K562 (cell line): ENCODE measurements at regions not wholly inside any gene's neighbourhood (a gene's known extent, or its start where the extent isn't known, plus 50 kb on each side); places are given as distances from the start of the nearest gene placed in this dataset.

Source experiments
- BRD4 ChIP-seq: fragments of 200-600 bp; sonication (generic); IDR thresholded peaks from 2 replicates; pipeline ENCODE4 v1.6.1; 2017; ENCODE audit warnings: inconsistent platforms
- CBX5 ChIP-seq: IDR thresholded peaks from 2 replicates; pipeline ENCODE4 v1.6.1; 2014; ENCODE audit warnings: low read depth, borderline replicate concordance
- E2F1 ChIP-seq: sonication (generic); formaldehyde crosslinking; IDR thresholded peaks from 2 replicates; pipeline ENCODE4 v1.8.1; 2023; ENCODE audit warnings: mild to moderate bottlenecking, missing genetic modification reagents, moderate library complexity
- ERF ChIP-seq: fragments of 450-650 bp; formaldehyde crosslinking; IDR thresholded peaks from 2 replicates; pipeline ENCODE4 v1.4.0; 2020; ENCODE audit warnings: mild to moderate bottlenecking, mixed read lengths
- GMEB1 ChIP-seq: fragments of 250-450 bp; sonication (Bioruptor Pico); IDR thresholded peaks from 2 replicates; pipeline ENCODE4 v1.4.0; 2020; ENCODE audit warnings: mild to moderate bottlenecking
- GTF2F1 ChIP-seq: IDR thresholded peaks from 2 replicates; pipeline ENCODE4 v1.6.1; 2011; ENCODE audit warnings: low read depth, low read length, improper control_type of control experiment
- KAT2B ChIP-seq: IDR thresholded peaks from one replicate; pipeline ENCODE4 v1.6.1; 2012; ENCODE audit warnings: low read depth, mild to moderate bottlenecking, control low read depth, inconsistent platforms, low read length, moderate library complexity
- KLF6 ChIP-seq: fragments of 250-450 bp; sonication (Bioruptor Pico); IDR thresholded peaks from 2 replicates; pipeline ENCODE4 v1.4.0; 2020; ENCODE audit warnings: mild to moderate bottlenecking, moderate library complexity, borderline replicate concordance
- LARP7 ChIP-seq: fragments of 450-650 bp; IDR thresholded peaks from 2 replicates; pipeline ENCODE4 v1.6.1; 2016
- MAFK ChIP-seq: IDR thresholded peaks from 2 replicates; pipeline ENCODE4 v1.6.1; 2011; ENCODE audit warnings: low read length, improper control_type of control experiment
- MNT ChIP-seq, 2 experiments: fragments of 450-650 bp; conservative IDR thresholded peaks; 2 replicates each; pipeline ENCODE4 v1.6.1; 2017; ENCODE audit warnings: mild to moderate bottlenecking in 2 of 2, moderate library complexity in 2 of 2
- MYBL2 ChIP-seq, 2 experiments: fragments of 450-650 bp in 1 of 2; sonication (generic) in 1 of 2; formaldehyde crosslinking in 1 of 2; IDR thresholded peaks; 2 replicates each; pipeline versions ENCODE4 v1.6.1 to v1.8.1; 2017 to 2022; ENCODE audit warnings: borderline replicate concordance in 1 of 2, inconsistent platforms in 1 of 2, low read depth in 1 of 2, mild to moderate bottlenecking in 1 of 2, missing genetic modification reagents in 1 of 2, moderate library complexity in 1 of 2
- NEUROD1 ChIP-seq: fragments of 150-350 bp; IDR thresholded peaks from 2 replicates; pipeline ENCODE4 v1.6.1; 2014; ENCODE audit warnings: borderline replicate concordance, low read length, low read depth; ENCODE audit not compliant: partially characterized antibody
- NFXL1 ChIP-seq: fragments of 450-650 bp; formaldehyde crosslinking; IDR thresholded peaks from 2 replicates; pipeline ENCODE4 v1.4.0; 2021; ENCODE audit warnings: mild to moderate bottlenecking
- SMAD2 ChIP-seq: fragments of 150-350 bp; IDR thresholded peaks from 2 replicates; pipeline ENCODE4 v1.6.1; 2014; ENCODE audit warnings: low read depth, mild to moderate bottlenecking, low read length
- TAF1 ChIP-seq: IDR thresholded peaks from 2 replicates; pipeline ENCODE4 v1.6.1; 2011; ENCODE audit warnings: mild to moderate bottlenecking, low read length, moderate library complexity; ENCODE audit not compliant: insufficient read depth, control insufficient read depth, severe bottlenecking; ENCODE audit errors: extremely low read depth
- TCF3 ChIP-seq: sonication (generic); formaldehyde crosslinking; IDR thresholded peaks from 2 replicates; pipeline ENCODE4 v1.4.0; 2020; ENCODE audit warnings: mild to moderate bottlenecking, missing genetic modification reagents
- TRIM28 ChIP-seq: fragments of 450-650 bp; IDR thresholded peaks from 2 replicates; pipeline ENCODE4 v1.6.1; 2017
- ZNF224 ChIP-seq: sonication (generic); formaldehyde crosslinking; IDR thresholded peaks from 2 replicates; pipeline ENCODE4 v1.8.0; 2022; ENCODE audit warnings: mild to moderate bottlenecking, missing genetic modification reagents
- ZNF280A ChIP-seq: fragments of 450-650 bp; IDR thresholded peaks from 2 replicates; pipeline ENCODE4 v1.6.1; 2018; ENCODE audit warnings: mild to moderate bottlenecking, low read depth; ENCODE audit not compliant: partially characterized antibody
- ZNF3 ChIP-seq: fragments of 250-450 bp; sonication (Bioruptor Pico); IDR thresholded peaks from 2 replicates; pipeline ENCODE4 v1.5.0; 2021; ENCODE audit warnings: mild to moderate bottlenecking, moderate library complexity
- ZNF354B ChIP-seq: fragments of 250-450 bp; sonication (Bioruptor Pico); IDR thresholded peaks from 2 replicates; pipeline ENCODE4 v1.4.0; 2020
- ZNF75A ChIP-seq: fragments of 450-650 bp; formaldehyde crosslinking; IDR thresholded peaks from 2 replicates; pipeline ENCODE4 v1.4.0; 2020; ENCODE audit warnings: mild to moderate bottlenecking

GRCh38 chr4:123052007-123052406 lies 129.6 kb upstream of the NUDT6 start (continued):
- TF ChIP-seq ZNF280A (peak; percentile 76), KAT2B (no peak), LARP7 (no peak), MYBL2 (IDR thresholded peaks at IDR 0.05; ENCODE audit: low read depth) (0 out of 2 replicates have a peak, but pooled peaks have one; percentile 10), MYBL2 (CRISPR knock-in tag; IDR thresholded peaks at IDR 0.05; ENCODE audit: borderline replicate concordance) (no peak), MAFK (no peak), NEUROD1 (no peak), ZNF3 (CRISPR knock-in tag) (no peak), ZNF354B (CRISPR knock-in tag) (no peak), ZNF224 (CRISPR knock-in tag) (no peak), E2F1 (CRISPR knock-in tag) (no peak), GTF2F1 (no peak), MNT (conservative IDR thresholded peaks at IDR 0.05) (no peak), TRIM28 (peak; percentile 35; the same call in 1 of the 2 replicates), TCF3 (CRISPR knock-in tag) (no peak), TAF1 (no peak), ZNF75A (no peak), NFXL1 (CRISPR knock-in tag) (no peak), ERF (no peak), SMAD2 (no peak), KLF6 (CRISPR knock-in tag) (no peak), CBX5 (0 out of 2 replicates have a peak, but pooled peaks have one; percentile 45), GMEB1 (CRISPR knock-in tag) (no peak), BRD4 (no peak)
